GM19468 (cell line): ENCODE measurements at regions not wholly inside any gene's neighbourhood (a gene's known extent, or its start where the extent isn't known, plus 50 kb on each side); places are given as distances from the start of the nearest gene placed in this dataset.

Source experiments
- ATAC-seq: cut with Tn5 transposase; IDR thresholded peaks from one replicate; pipeline ENCODE4 v1.9.1; 2021; ENCODE audit warnings: mild to moderate bottlenecking, moderate library complexity, moderate number of reproducible peaks; ENCODE audit not compliant: unreplicated experiment; ENCODE audit errors: extremely low read depth

- ATAC-seq: no peak
These were observed 869.2 kb downstream of the BCL11A start for GRCh38 chr2:59684116-59684770.

DNA sequence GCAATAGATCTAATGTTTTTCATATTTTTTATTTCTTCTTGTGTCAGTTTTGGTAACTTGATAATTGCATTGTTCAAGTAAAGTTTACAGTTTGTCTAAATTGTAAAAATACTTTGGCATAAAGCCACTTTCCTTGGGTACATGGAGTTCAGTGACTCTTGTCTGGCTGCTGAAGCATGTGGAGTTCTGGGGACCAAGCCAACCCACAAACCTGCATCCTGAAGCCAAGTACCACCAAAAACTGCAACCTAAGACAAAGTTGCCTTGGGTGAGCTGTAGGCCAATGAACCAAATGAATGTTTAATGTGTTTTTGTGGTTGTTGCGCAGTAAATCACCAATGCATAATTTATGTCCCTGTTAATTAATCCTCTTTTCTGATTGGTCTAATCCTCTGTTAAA lies 872.6 kb downstream of the BCL11A start:
- no peak for ATAC-seq

DNA sequence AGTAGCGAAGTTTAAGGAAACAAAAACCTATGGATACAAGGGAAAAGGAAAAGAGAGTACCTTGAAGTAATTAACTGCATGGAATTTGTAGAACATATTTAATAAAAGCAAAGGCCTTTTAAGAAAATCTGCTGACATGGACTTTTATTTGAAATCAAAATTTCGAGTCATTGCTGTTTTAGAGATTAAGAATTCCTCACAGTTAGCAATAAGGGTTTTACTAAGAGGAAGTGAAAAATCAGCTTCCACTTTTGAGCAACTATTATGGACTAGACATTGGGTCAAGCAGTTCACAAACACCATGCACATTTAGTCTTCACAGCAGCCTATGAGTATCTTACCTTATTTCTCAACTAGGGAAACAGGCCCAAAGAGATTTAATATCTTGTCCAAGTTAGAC lies 876.3 kb downstream of the BCL11A start:
- no peak for ATAC-seq

GRCh38 chr2:59674100-59674499 lies 879.4 kb downstream of the BCL11A start:
- ATAC-seq: no peak

DNA sequence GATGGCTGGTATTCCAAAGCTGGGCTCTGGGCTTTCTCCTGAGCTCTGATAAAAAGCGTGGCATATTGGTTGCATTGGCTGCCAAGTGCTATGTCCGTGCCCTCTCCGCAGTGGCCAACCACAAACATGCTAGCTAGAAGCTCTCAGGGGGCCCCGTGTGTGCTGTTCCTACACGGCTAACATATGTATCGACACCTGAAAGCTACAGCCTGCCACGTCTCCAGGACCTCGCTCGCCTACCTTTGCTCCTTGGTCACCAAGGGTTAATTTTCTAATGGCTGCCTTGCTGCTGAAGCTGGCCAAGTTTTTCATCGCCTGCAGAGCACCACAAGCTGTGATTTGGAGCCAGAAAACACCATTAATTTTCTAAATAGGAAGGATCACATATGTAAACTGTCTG lies 888.4 kb downstream of the BCL11A start:
- no peak for ATAC-seq

GRCh38 chr2:59662127-59662861 lies 891.2 kb downstream of the BCL11A start:
- ATAC-seq: no peak

DNA sequence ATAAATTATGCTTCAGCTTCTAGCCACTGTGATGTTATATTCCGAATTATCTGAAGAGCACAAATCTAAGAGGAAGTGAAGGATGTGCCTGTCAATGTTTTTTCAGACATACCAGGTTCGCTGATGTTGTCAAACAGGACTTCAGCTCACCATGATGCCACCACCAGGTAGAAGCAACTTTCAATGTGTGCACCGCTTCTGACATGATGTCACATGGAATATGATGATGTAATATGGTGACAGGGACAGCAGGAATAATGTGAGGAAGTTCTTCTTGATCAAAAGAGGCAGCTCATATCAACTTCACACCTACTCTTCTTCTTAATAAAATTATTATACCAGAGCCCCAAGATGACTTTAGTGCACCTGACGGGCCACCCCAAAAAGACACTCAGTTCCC lies 893.2 kb downstream of the BCL11A start:
- ATAC-seq: no peak

DNA sequence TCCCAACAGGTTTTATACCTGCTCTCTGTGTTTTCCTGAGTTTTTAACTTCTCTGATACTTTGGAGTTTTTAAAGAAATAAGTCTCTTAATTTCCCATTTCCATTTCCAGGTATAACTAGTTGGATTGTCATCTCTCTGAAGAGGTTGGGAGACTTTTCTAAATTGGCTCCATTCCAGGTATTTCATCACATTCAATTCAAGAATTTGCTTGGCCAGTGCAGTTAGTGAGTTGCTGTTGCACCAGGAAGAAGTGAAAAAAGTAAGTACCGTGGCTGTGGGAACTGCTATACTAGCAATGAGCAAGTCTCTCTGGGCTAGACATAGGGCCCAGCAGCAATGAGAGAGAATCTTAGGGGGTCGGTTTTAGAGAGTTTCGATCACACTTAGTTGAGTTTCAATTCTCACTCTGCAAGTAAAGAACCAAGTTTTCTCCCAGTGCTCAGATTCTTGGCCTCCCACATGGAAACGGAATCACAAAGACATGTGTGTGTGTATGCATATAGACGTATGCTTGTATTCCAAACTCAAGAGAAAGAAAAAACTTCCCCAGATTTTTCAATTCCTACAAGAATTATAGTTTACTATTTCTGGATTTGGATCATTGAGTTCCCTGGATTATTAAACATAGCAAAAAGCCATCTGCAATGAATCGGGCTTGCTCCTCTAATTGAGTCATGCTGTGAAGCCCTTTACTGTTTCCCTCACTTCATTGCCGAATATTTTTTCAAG lies 894.4 kb downstream of the BCL11A start:
- no peak for ATAC-seq

- ATAC-seq: no peak
These were observed 897.6 kb downstream of the BCL11A start for GRCh38 chr2:59655809-59656208.

- no peak for ATAC-seq
These were observed 898.7 kb downstream of the BCL11A start for GRCh38 chr2:59654710-59655109.

DNA sequence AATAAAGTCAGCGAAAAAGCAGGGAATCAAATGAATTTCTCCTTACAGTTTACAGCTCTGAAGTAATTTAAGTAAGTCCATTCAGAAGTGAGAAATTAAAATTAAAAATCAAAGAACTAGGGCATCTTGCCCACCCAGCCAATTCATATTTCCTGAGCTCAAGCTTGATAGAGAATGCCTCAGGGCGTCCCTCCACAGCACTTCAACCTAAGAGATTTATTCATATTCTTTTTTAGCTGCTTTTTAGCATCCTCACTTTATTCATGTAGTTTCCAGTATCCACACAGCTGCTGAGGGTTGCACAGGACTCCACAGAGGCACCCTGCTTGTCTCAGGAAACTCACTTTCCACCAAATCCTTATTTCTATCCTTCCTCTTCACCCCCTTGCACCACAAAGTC lies 900.3 kb downstream of the BCL11A start:
- ATAC-seq: no peak

- ATAC-seq: no peak
These were observed 922.7 kb downstream of the BCL11A start for GRCh38 chr2:59630789-59631188.

GRCh38 chr2:59627599-59627998 lies 925.9 kb downstream of the BCL11A start:
- no peak for ATAC-seq

DNA sequence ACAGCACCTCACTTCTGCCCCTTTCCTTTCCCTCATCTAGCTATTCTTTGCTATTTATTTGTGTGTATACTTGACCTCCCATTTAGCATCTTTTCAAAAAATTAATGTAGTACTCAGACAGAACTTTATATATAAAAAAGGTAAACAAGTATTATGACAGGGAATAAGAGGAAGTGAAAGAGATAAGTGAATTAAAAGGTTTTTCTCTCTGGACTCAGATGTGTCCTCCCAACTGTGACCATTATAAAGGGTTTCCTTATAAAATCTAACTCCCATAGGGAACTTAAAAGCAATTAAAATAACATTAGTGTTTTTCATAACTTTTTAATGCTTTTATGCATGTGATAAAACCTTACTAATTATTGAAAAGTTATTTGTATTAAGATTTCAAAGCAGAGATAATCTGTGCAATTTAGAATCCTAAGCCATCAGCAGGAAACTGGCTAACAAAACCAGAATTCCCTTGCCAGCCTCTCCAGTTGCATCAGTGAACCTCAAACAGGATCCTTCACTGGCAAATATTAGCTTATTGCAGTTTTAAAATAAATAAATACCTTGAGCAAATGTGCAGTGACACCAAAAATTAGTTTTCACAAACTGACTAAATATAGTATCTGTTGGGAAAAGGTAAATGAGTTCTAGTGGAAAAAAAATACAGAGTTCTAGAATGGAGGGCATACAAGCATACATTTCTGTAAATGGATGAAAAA lies 930.7 kb downstream of the BCL11A start:
- ATAC-seq: no peak

- no peak for ATAC-seq
These were observed 949.3 kb downstream of the BCL11A start for GRCh38 chr2:59604123-59604522.

- no peak for ATAC-seq
These were observed 958.7 kb downstream of the BCL11A start for GRCh38 chr2:59594671-59595222.

GRCh38 chr2:59590798-59591197 lies 962.7 kb downstream of the BCL11A start:
- ATAC-seq: no peak

- no peak for ATAC-seq
These were observed 963.6 kb downstream of the BCL11A start for GRCh38 chr2:59589881-59590280.

GRCh38 chr2:59588286-59588685 lies 965.2 kb downstream of the BCL11A start:
- no peak for ATAC-seq

- ATAC-seq: no peak
These were observed 967.3 kb downstream of the BCL11A start for GRCh38 chr2:59586176-59586575.
